H1 (cell line): ENCODE measurements at regions not wholly inside any gene's neighbourhood (a gene's known extent, or its start where the extent isn't known, plus 50 kb on each side); places are given as distances from the start of the nearest gene placed in this dataset.

Experiments used
- CTCF ChIA-PET: fragments of 300-600 bp; sonication (Branson Sonifier 250); formaldehyde crosslinking; loops from one replicate; lab custom pipeline; 2021; ENCODE audit not compliant: partially characterized antibody; lab: Charles Lee
- POLR2A ChIA-PET: fragments of 300-600 bp; sonication (Branson Sonifier 250); formaldehyde crosslinking; loops from one replicate; lab custom pipeline; 2021; ENCODE audit warnings: inconsistent platforms; ENCODE audit not compliant: partially characterized antibody; lab: Charles Lee
- DNase-seq, 2 experiments: peaks; one replicate each; pipeline versions ENCODE4 v3.0.0 to v3.0.0-alpha.2; 2010 to 2022; ENCODE audit warnings: low spot score in 2 of 2, low read depth in 1 of 2, mixed read lengths in 1 of 2
- FAIRE-seq: peaks from 2 replicates; lab custom pipeline; 2011; peaks lifted over from hg19 to GRCh38; lab: Jason Lieb, UNC
- H2AFZ ChIP-seq: 2 replicates; pipeline ENCODE4 v1.8.1; 2012; ENCODE audit warnings: low read length, inconsistent platforms
- H2AK5ac ChIP-seq: 2 replicates; pipeline ENCODE4 v1.6.1; 2013; ENCODE audit warnings: low read depth, low read length
- H2BK120ac ChIP-seq: replicated peaks from 2 replicates; pipeline ENCODE3; 2013; ENCODE audit warnings: low read depth, low read length, inconsistent platforms
- H2BK12ac ChIP-seq: 2 replicates; pipeline ENCODE4 v1.6.1; 2013; ENCODE audit warnings: low read depth, low read length
- H2BK15ac ChIP-seq: 2 replicates; pipeline ENCODE4 v1.6.1; 2013; ENCODE audit warnings: low read length
- H2BK20ac ChIP-seq: 2 replicates; pipeline ENCODE4 v1.6.1; 2013; ENCODE audit warnings: low read length
- H2BK5ac ChIP-seq: 2 replicates; pipeline ENCODE4 v1.6.1; 2013; ENCODE audit warnings: low read depth, low read length
- H3K14ac ChIP-seq: 2 replicates; pipeline ENCODE4 v1.6.1; 2013; ENCODE audit warnings: inconsistent platforms; ENCODE audit not compliant: insufficient read length
- H3K18ac ChIP-seq: 2 replicates; pipeline ENCODE4 v1.6.1; 2013; ENCODE audit warnings: low read length; ENCODE audit errors: extremely low read depth
- H3K23ac ChIP-seq: 2 replicates; pipeline ENCODE4 v1.6.1; 2013; ENCODE audit warnings: inconsistent platforms; ENCODE audit not compliant: insufficient read length
- H3K23me2 ChIP-seq: 2 replicates; pipeline ENCODE4 v1.6.1; 2013; ENCODE audit warnings: low read depth, low read length
- H3K27ac ChIP-seq: 2 replicates; pipeline ENCODE4 v1.6.1; 2011; ENCODE audit warnings: low read depth, low read length, inconsistent platforms
- H3K27me3 ChIP-seq, 4 experiments: replicated peaks in 1 of 4; 1 replicate in 1 of 4; 2 replicates in 3 of 4; pipeline versions ENCODE4 v1.6.1 to v1.8.1; 2011 to 2013; ENCODE audit warnings: low read length in 3 of 4, mild to moderate bottlenecking in 3 of 4, inconsistent platforms in 2 of 4, mixed read lengths in 2 of 4, moderate library complexity in 1 of 4; ENCODE audit not compliant: control insufficient read depth in 3 of 4, insufficient read depth in 3 of 4; ENCODE audit errors: extremely low read depth in 1 of 4
- H3K36me3 ChIP-seq, 4 experiments: 2 replicates each; pipeline versions ENCODE4 v1.6.1 to v1.8.1; 2011 to 2013; ENCODE audit warnings: mild to moderate bottlenecking in 4 of 4, low read length in 3 of 4, moderate library complexity in 2 of 4, control low read depth in 1 of 4, inconsistent platforms in 1 of 4; ENCODE audit not compliant: insufficient read depth in 4 of 4, control insufficient read depth in 2 of 4
- H3K4ac ChIP-seq: replicated peaks from 2 replicates; pipeline ENCODE3; 2013; ENCODE audit warnings: low read length, low read depth, mixed read lengths, inconsistent platforms; ENCODE audit not compliant: insufficient read length
- H3K4me1 ChIP-seq, 4 experiments: replicated peaks in 1 of 4; 1 replicate in 1 of 4; 2 replicates in 3 of 4; pipeline versions ENCODE4 v1.6.1 to v1.8.1; 2011 to 2013; ENCODE audit warnings: low read length in 3 of 4, inconsistent platforms in 2 of 4, mixed read lengths in 1 of 4; ENCODE audit not compliant: insufficient read depth in 4 of 4, control insufficient read depth in 3 of 4
- H3K4me2 ChIP-seq, 2 experiments: 2 replicates each; pipeline versions ENCODE4 v1.6.1 to v1.8.1; 2011 to 2013; ENCODE audit warnings: low read depth in 2 of 2, low read length in 2 of 2, control low read depth in 1 of 2, inconsistent platforms in 1 of 2, mild to moderate bottlenecking in 1 of 2; ENCODE audit not compliant: insufficient read depth in 1 of 2
- H3K4me3 ChIP-seq, 4 experiments: fragments of 200-600, 300-600 bp in 1 of 4; sonication (generic), shearing (Covaris generic), sonication (Bioruptor Twin) in 1 of 4; 2 replicates each; pipeline versions ENCODE4 v1.5.1 to v1.8.1; 2011 to 2016; ENCODE audit warnings: low read length in 4 of 4, low read depth in 3 of 4, control low read depth in 2 of 4, inconsistent platforms in 2 of 4, mild to moderate bottlenecking in 2 of 4, mixed read lengths in 1 of 4, moderate library complexity in 1 of 4; ENCODE audit not compliant: insufficient read depth in 2 of 4; ENCODE audit errors: extremely low read depth in 1 of 4
- H3K56ac ChIP-seq: replicated peaks from 2 replicates; pipeline ENCODE3; 2013; ENCODE audit warnings: low read depth, mild to moderate bottlenecking, mixed read lengths, low read length, inconsistent platforms; ENCODE audit not compliant: insufficient read length
- H3K79me1 ChIP-seq: 2 replicates; pipeline ENCODE4 v1.6.1; 2013; ENCODE audit warnings: low read depth, low read length, control low read depth
- H3K79me2 ChIP-seq, 2 experiments: 2 replicates each; pipeline versions ENCODE4 v1.6.1 to v1.8.1; 2012 to 2013; ENCODE audit warnings: low read length in 2 of 2, mild to moderate bottlenecking in 2 of 2, inconsistent platforms in 1 of 2; ENCODE audit not compliant: insufficient read depth in 2 of 2, control insufficient read depth in 1 of 2
- H3K9ac ChIP-seq, 4 experiments: replicated peaks in 1 of 4; 1 replicate in 1 of 4; 2 replicates in 3 of 4; pipeline versions ENCODE4 v1.6.1 to v1.8.1; 2011 to 2013; ENCODE audit warnings: low read depth in 3 of 4, low read length in 3 of 4, control low read depth in 2 of 4, mild to moderate bottlenecking in 2 of 4, moderate library complexity in 2 of 4, inconsistent platforms in 1 of 4; ENCODE audit errors: extremely low read depth in 1 of 4
- H3K9me3 ChIP-seq, 2 experiments: 2 replicates each; pipeline versions ENCODE4 v1.6.1 to v1.8.1; 2012 to 2013; ENCODE audit warnings: mild to moderate bottlenecking in 2 of 2, moderate library complexity in 2 of 2, control low read depth in 1 of 2, inconsistent platforms in 1 of 2, low read depth in 1 of 2, low read length in 1 of 2, mixed read lengths in 1 of 2; ENCODE audit not compliant: insufficient read depth in 2 of 2
- H4K20me1 ChIP-seq, 2 experiments: replicated peaks in 1 of 2; 2 replicates each; pipeline versions ENCODE3 to v1.8.1; 2011 to 2013; ENCODE audit warnings: inconsistent platforms in 2 of 2, low read length in 2 of 2, mild to moderate bottlenecking in 1 of 2; ENCODE audit not compliant: insufficient read depth in 2 of 2, control insufficient read depth in 1 of 2
- H4K5ac ChIP-seq: 2 replicates; pipeline ENCODE4 v1.6.1; 2013; ENCODE audit warnings: low read length, low read depth, mixed read lengths, inconsistent platforms; ENCODE audit not compliant: insufficient read length
- H4K8ac ChIP-seq: 2 replicates; pipeline ENCODE4 v1.8.0; 2013; ENCODE audit warnings: mild to moderate bottlenecking, moderate library complexity, low read length, inconsistent platforms; ENCODE audit not compliant: insufficient read depth; ENCODE audit errors: extremely low read depth
- H4K91ac ChIP-seq: replicated peaks from 2 replicates; pipeline ENCODE3; 2013; ENCODE audit warnings: low read length, mixed read lengths, inconsistent platforms; ENCODE audit not compliant: insufficient read length
- E2F6 ChIP-seq: IDR thresholded peaks from 2 replicates; pipeline ENCODE4 v1.6.1; 2012; ENCODE audit warnings: inconsistent platforms
- EP300 ChIP-seq, 2 experiments: IDR thresholded peaks; 1 replicate in 1 of 2; 2 replicates in 1 of 2; pipeline ENCODE4 v1.6.1; 2011 to 2012; ENCODE audit warnings: low read depth in 2 of 2, low read length in 2 of 2, mild to moderate bottlenecking in 2 of 2, borderline replicate concordance in 1 of 2, inconsistent platforms in 1 of 2, moderate library complexity in 1 of 2
- HDAC6 ChIP-seq: IDR thresholded peaks from one replicate; pipeline ENCODE4 v1.7.1; 2012; ENCODE audit warnings: low read depth, mild to moderate bottlenecking, inconsistent platforms, low read length, moderate library complexity
- KDM5A ChIP-seq: fragments of 200-600 bp; IDR thresholded peaks from 2 replicates; pipeline ENCODE4 v1.7.1; 2012; ENCODE audit warnings: mild to moderate bottlenecking, low read length, inconsistent platforms, mixed read lengths
- PHF8 ChIP-seq: fragments of 200-600 bp; sonication (generic); conservative IDR thresholded peaks from 2 replicates; pipeline ENCODE4 v1.7.1; 2012; ENCODE audit warnings: low read depth, mild to moderate bottlenecking, inconsistent platforms, low read length, moderate library complexity
- RBBP5 ChIP-seq: IDR thresholded peaks from 2 replicates; pipeline ENCODE4 v1.7.1; 2012; ENCODE audit warnings: low read depth, mild to moderate bottlenecking, inconsistent platforms, low read length, moderate library complexity, borderline replicate concordance
- SAP30 ChIP-seq: fragments of 300-600 bp; sonication (generic); IDR thresholded peaks from 2 replicates; pipeline ENCODE4 v1.7.1; 2012; ENCODE audit warnings: low read length, moderate library complexity, mild to moderate bottlenecking, inconsistent platforms; ENCODE audit not compliant: insufficient read depth, insufficient replicate concordance
- SIN3A ChIP-seq, 2 experiments: IDR thresholded peaks in 1 of 2; conservative IDR thresholded peaks in 1 of 2; 2 replicates each; pipeline ENCODE4 v1.6.1; 2011 to 2012; ENCODE audit warnings: low read length in 2 of 2, improper control_type of control experiment in 1 of 2, low read depth in 1 of 2, mild to moderate bottlenecking in 1 of 2
- TCF12 ChIP-seq: IDR thresholded peaks from 2 replicates; pipeline ENCODE4 v1.6.1; 2011; ENCODE audit warnings: low read depth, mild to moderate bottlenecking, low read length
- WGBS, 2 experiments: shearing (Covaris generic) in 1 of 2; methylation state at CpG; one replicate each; pipeline versions ENCODE4 v1.1.6 to v1.1.7; 2013 to 2015; ENCODE audit warnings: low lambda C conversion rate in 2 of 2, mixed read lengths in 2 of 2, inconsistent platforms in 1 of 2, low coverage in 1 of 2, missing lambda C conversion rate in 1 of 2; ENCODE audit not compliant: insufficient replicate concordance in 2 of 2, insufficient coverage in 1 of 2, insufficient read length in 1 of 2; ENCODE audit errors: extremely low coverage in 1 of 2, missing lambda C conversion rate in 1 of 2; 5-methylcytosine and 5-hydroxymethylcytosine counted together
- TF ChIP-seq, protein P1 (sequence below), 3 experiments: IDR thresholded peaks; 1 replicate in 2 of 3; 2 replicates in 1 of 3; pipeline versions ENCODE4 v1.5.1 to v1.6.1; 2011; ENCODE audit warnings: low read length in 3 of 3, mild to moderate bottlenecking in 3 of 3, inconsistent platforms in 2 of 3, low read depth in 1 of 3, moderate library complexity in 1 of 3; ENCODE audit not compliant: insufficient read depth in 1 of 3; ENCODE audit errors: control extremely low read depth in 1 of 3

DNA sequence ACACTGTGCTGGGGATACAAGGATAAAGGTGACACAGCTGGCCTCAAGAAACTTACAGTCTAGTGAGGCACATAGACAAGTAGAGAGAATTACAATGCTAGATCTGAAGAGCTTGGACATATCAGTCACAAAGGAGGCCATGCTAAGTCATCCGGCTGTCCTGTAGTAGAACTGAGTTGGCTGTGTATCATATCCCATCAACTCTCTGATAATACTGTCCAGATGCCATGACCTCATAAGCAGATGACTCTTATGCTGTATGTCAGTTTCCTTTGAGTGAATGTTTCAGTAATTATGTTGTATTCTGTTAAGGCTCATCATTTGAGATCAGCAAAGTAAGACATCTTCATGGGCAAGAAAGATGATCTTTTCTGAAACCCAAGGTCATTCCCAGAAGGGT is 442.9 kb downstream of the MID1IP1 start:
- CTCF ChIA-PET = no interaction called here
- Histone ChIP-seq H3K27me3 (no peaks in the 10 kb centered on the region), H2BK12ac (no peak overlapping the region), H3K23me2 (no peaks in the 10 kb centered on the region), H3K9ac (no peak overlapping the region), H2BK20ac (no peak overlapping the region), H3K4me3 (no peak overlapping the region), H3K23ac (no peak overlapping the region), H3K79me1 (no peaks in the 10 kb centered on the region), H3K9me3 (no peaks in the 10 kb centered on the region), H4K5ac (no peak overlapping the region), H3K56ac (no peak overlapping the region), H4K8ac (no peak overlapping the region), H3K18ac (no peak overlapping the region), H3K36me3 (no peaks in the 10 kb centered on the region), H2BK120ac (no peak overlapping the region), H2BK15ac (no peak overlapping the region), H3K4ac (no peak overlapping the region), H3K79me2 (no peaks in the 10 kb centered on the region), H4K20me1 (no peaks in the 10 kb centered on the region), H3K4me1 (peaks cover 0 to 4% (median 0%) of the 10 kb centered on the region in 4 experiments; a peak in 1 of 7 replicates), H2AK5ac (no peak overlapping the region), H2AFZ (no peak overlapping the region), H3K14ac (no peak overlapping the region), H3K4me2 (no peak overlapping the region), H4K91ac (no peak overlapping the region), H3K27ac (no peak overlapping the region), H2BK5ac (no peak overlapping the region)
- FAIRE-seq (no peak), DNase-seq (no peak)
- POLR2A ChIA-PET = no interaction called here
- WGBS, 2 experiments = 100% methylated on average over 1 of the region's 1 CpG; no CpG with 5 or more reads in 1 of the 2 experiments
- TF ChIP-seq HDAC6 (no peak), PHF8 (no peak), SIN3A (conservative IDR thresholded peaks at IDR 0.05 in 1 of 2, IDR thresholded peaks at IDR 0.05 in 1 of 2; ENCODE audit: low read depth in 1 of 2, low read length in 2 of 2) (no peak), EP300 (IDR thresholded peaks at IDR 0.05; ENCODE audit: borderline replicate concordance in 1 of 2, low read depth in 2 of 2, low read length in 2 of 2) (no peak), KDM5A (no peak), SAP30 (no peak), E2F6 (no peak), RBBP5 (no peak), TCF12 (no peak)
- TF ChIP-seq, protein P1, sequence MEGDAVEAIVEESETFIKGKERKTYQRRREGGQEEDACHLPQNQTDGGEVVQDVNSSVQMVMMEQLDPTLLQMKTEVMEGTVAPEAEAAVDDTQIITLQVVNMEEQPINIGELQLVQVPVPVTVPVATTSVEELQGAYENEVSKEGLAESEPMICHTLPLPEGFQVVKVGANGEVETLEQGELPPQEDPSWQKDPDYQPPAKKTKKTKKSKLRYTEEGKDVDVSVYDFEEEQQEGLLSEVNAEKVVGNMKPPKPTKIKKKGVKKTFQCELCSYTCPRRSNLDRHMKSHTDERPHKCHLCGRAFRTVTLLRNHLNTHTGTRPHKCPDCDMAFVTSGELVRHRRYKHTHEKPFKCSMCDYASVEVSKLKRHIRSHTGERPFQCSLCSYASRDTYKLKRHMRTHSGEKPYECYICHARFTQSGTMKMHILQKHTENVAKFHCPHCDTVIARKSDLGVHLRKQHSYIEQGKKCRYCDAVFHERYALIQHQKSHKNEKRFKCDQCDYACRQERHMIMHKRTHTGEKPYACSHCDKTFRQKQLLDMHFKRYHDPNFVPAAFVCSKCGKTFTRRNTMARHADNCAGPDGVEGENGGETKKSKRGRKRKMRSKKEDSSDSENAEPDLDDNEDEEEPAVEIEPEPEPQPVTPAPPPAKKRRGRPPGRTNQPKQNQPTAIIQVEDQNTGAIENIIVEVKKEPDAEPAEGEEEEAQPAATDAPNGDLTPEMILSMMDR (IDR thresholded peaks at IDR 0.05; ENCODE audit: control extremely low read depth in 1 of 3, insufficient read depth in 1 of 3, low read depth in 1 of 3, low read length in 3 of 3) = no peak
